ENCODE measurements at regions not wholly inside any gene's neighbourhood (a gene's known extent, or its start where the extent isn't known, plus 50 kb on each side); places are given as distances from the start of the nearest gene placed in this dataset.

DNA sequence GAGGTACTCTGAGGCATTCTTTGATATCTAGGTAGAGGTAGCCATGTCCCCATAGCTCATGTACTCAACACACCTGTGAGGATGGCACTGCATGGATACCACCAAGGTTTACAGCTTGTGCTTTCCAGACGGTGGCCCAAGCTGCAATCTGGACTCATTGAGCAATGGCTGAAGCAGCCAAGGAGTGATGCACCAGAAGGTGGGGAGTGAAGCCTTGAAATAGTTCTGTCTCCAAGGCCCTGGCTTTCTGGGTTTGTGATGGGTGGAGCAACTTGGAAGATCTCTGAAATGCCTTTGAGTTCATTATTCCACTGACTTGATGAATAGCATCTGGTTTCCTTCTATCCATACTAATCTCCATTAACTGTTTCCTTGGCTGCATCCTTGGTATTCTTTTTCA is 290.0 kb upstream of the NOVA1 start:
- H3K79me2 ChIP-seq (ENCODE audit: control insufficient read depth, insufficient read depth, low read length, poor library complexity), result no peaks in the 10 kb centered on the region
- H2AFZ ChIP-seq (ENCODE audit: insufficient read depth, low read length, poor library complexity), result no peak overlapping the region
- H3K9me3 ChIP-seq (ENCODE audit: insufficient read depth, low read depth, low read length), result no peaks in the 10 kb centered on the region
- no peak overlapping the region for H4K91ac ChIP-seq (ENCODE audit: low read depth, low read length)
- H3K4me1 ChIP-seq (ENCODE audit: control insufficient read depth in 1 of 2, insufficient read depth in 2 of 2, low read length in 2 of 2), result no peaks in the 10 kb centered on the region
- H3K4me2 ChIP-seq (ENCODE audit: low read length), result no peak overlapping the region
- H2BK120ac ChIP-seq (ENCODE audit: insufficient read depth, low read length, poor library complexity), result no peak overlapping the region
- no peak overlapping the region for H2BK12ac ChIP-seq (ENCODE audit: low read length)
- no peak overlapping the region for H3K23ac ChIP-seq (ENCODE audit: low read length)
- H3K36me3 ChIP-seq (ENCODE audit: control insufficient read depth in 1 of 2, insufficient read depth in 2 of 2, low read length in 2 of 2), result no peaks in the 10 kb centered on the region
- no peak overlapping the region for H4K8ac ChIP-seq (ENCODE audit: low read depth, low read length)
- H3K27me3 ChIP-seq (ENCODE audit: insufficient read depth, low read length), result no peaks in the 10 kb centered on the region
- no peaks in the 10 kb centered on the region for H3K79me1 ChIP-seq (ENCODE audit: low read length)
- no peak overlapping the region for H3K9ac ChIP-seq (ENCODE audit: low read length)
- no peak overlapping the region for H3K27ac ChIP-seq (ENCODE audit: low read depth, low read length)
- H2AK5ac ChIP-seq (ENCODE audit: low read length), result no peak overlapping the region
- H3K4ac ChIP-seq (ENCODE audit: low read depth, low read length), result no peak overlapping the region
- no peak overlapping the region for H2BK5ac ChIP-seq (ENCODE audit: low read depth, low read length, poor library complexity)
- no CpG with 5 or more reads among the region's 1 CpG for whole genome bisulfite sequencing (ENCODE audit: extremely low coverage, insufficient coverage, insufficient read length)
- no peak for DNase-seq
- no peak overlapping the region for H3K14ac ChIP-seq (ENCODE audit: low read length)
- H3K4me3 ChIP-seq (ENCODE audit: low read depth, low read length), result no peak overlapping the region
- H3K18ac ChIP-seq (ENCODE audit: low read length), result no peak overlapping the region
- H4K12ac ChIP-seq (ENCODE audit: low read depth, low read length), result no peak overlapping the region

- no CpG with 5 or more reads among the region's 1 CpG for WGBS (ENCODE audit: extremely low coverage, insufficient coverage, insufficient read length)
Measured at GRCh38 chr14:26888592-26888991, 290.8 kb upstream of the NOVA1 start.

GRCh38 chr14:26896447-26896846 is 298.6 kb upstream of the NOVA1 start:
- Histone ChIP-seq H2BK12ac (ENCODE audit: low read length) (no peak overlapping the region), H4K8ac (ENCODE audit: low read depth, low read length) (no peak overlapping the region), H2AK5ac (ENCODE audit: low read length) (no peak overlapping the region), H2BK120ac (ENCODE audit: insufficient read depth, low read length, poor library complexity) (no peak overlapping the region), H3K4me2 (ENCODE audit: low read length) (no peak overlapping the region), H3K27ac (ENCODE audit: low read depth, low read length) (no peak overlapping the region), H2AFZ (ENCODE audit: insufficient read depth, low read length, poor library complexity) (no peak overlapping the region), H2BK5ac (ENCODE audit: low read depth, low read length, poor library complexity) (no peak overlapping the region), H3K79me2 (ENCODE audit: control insufficient read depth, insufficient read depth, low read length, poor library complexity) (no peaks in the 10 kb centered on the region), H3K36me3 (ENCODE audit: control insufficient read depth in 1 of 2, insufficient read depth in 2 of 2, low read length in 2 of 2) (no peaks in the 10 kb centered on the region), H4K12ac (ENCODE audit: low read depth, low read length) (no peak overlapping the region), H3K23ac (ENCODE audit: low read length) (no peak overlapping the region), H3K9me3 (ENCODE audit: insufficient read depth, low read depth, low read length) (no peaks in the 10 kb centered on the region), H3K4me1 (ENCODE audit: control insufficient read depth in 1 of 2, insufficient read depth in 2 of 2, low read length in 2 of 2) (no peaks in the 10 kb centered on the region), H3K4ac (ENCODE audit: low read depth, low read length) (no peak overlapping the region), H3K79me1 (ENCODE audit: low read length) (no peaks in the 10 kb centered on the region), H3K14ac (ENCODE audit: low read length) (no peak overlapping the region), H3K27me3 (ENCODE audit: insufficient read depth, low read length) (no peaks in the 10 kb centered on the region), H3K18ac (ENCODE audit: low read length) (no peak overlapping the region), H3K9ac (ENCODE audit: low read length) (no peak overlapping the region), H3K4me3 (ENCODE audit: low read depth, low read length) (no peak overlapping the region), H4K91ac (ENCODE audit: low read depth, low read length) (no peak overlapping the region)
- no CpG with 5 or more reads among the region's 3 CpGs for WGBS (ENCODE audit: extremely low coverage, insufficient coverage, insufficient read length)
- no peak for DNase-seq

More at GRCh38 chr14:26888592-26888991, 290.8 kb upstream of the NOVA1 start:
- Histone ChIP-seq H4K91ac (ENCODE audit: low read depth, low read length) (no peak overlapping the region), H2BK120ac (ENCODE audit: insufficient read depth, low read length, poor library complexity) (no peak overlapping the region), H3K27ac (ENCODE audit: low read depth, low read length) (no peak overlapping the region), H3K9ac (ENCODE audit: low read length) (no peak overlapping the region), H3K14ac (ENCODE audit: low read length) (no peak overlapping the region), H3K4me3 (ENCODE audit: low read depth, low read length) (no peak overlapping the region), H3K79me2 (ENCODE audit: control insufficient read depth, insufficient read depth, low read length, poor library complexity) (no peaks in the 10 kb centered on the region), H3K9me3 (ENCODE audit: insufficient read depth, low read depth, low read length) (no peaks in the 10 kb centered on the region), H3K36me3 (ENCODE audit: control insufficient read depth in 1 of 2, insufficient read depth in 2 of 2, low read length in 2 of 2) (no peaks in the 10 kb centered on the region), H3K23ac (ENCODE audit: low read length) (no peak overlapping the region), H3K27me3 (ENCODE audit: insufficient read depth, low read length) (no peaks in the 10 kb centered on the region), H2BK12ac (ENCODE audit: low read length) (no peak overlapping the region), H3K79me1 (ENCODE audit: low read length) (no peaks in the 10 kb centered on the region), H3K4me1 (ENCODE audit: control insufficient read depth in 1 of 2, insufficient read depth in 2 of 2, low read length in 2 of 2) (no peaks in the 10 kb centered on the region), H3K4me2 (ENCODE audit: low read length) (no peak overlapping the region), H2AFZ (ENCODE audit: insufficient read depth, low read length, poor library complexity) (no peak overlapping the region), H4K12ac (ENCODE audit: low read depth, low read length) (no peak overlapping the region), H3K18ac (ENCODE audit: low read length) (no peak overlapping the region), H4K8ac (ENCODE audit: low read depth, low read length) (no peak overlapping the region), H2AK5ac (ENCODE audit: low read length) (no peak overlapping the region), H2BK5ac (ENCODE audit: low read depth, low read length, poor library complexity) (no peak overlapping the region), H3K4ac (ENCODE audit: low read depth, low read length) (no peak overlapping the region)
- DNase-seq, result no peak

DNA sequence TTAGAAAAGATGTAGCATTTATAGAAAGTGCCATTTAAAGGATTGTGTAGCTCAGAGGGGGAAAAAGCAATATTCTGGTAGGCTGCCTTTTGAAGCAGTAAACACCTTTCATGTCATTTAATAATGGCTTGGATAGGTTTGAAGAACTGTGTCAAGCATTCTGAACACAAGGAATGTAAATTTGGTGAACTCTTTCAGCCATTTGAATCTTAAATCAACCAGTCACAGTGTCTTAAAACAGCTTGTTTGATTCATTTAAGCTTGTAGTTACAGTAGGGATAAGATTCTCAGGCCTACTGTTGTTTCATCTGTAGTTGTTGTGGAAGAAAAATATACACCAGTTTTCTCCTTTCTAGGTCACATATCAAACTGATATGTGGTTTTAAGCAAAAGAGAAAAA is 299.4 kb upstream of the NOVA1 start:
- no peak overlapping the region for H3K4ac ChIP-seq (ENCODE audit: low read depth, low read length)

More for the DNA sequence above, 299.4 kb upstream of the NOVA1 start:
- Histone ChIP-seq H3K4me3 (ENCODE audit: low read depth, low read length) (no peak overlapping the region), H3K27me3 (ENCODE audit: insufficient read depth, low read length) (no peaks in the 10 kb centered on the region), H3K9me3 (ENCODE audit: insufficient read depth, low read depth, low read length) (no peaks in the 10 kb centered on the region), H3K23ac (ENCODE audit: low read length) (no peak overlapping the region), H3K4me2 (ENCODE audit: low read length) (no peak overlapping the region), H3K79me2 (ENCODE audit: control insufficient read depth, insufficient read depth, low read length, poor library complexity) (no peaks in the 10 kb centered on the region), H3K18ac (ENCODE audit: low read length) (no peak overlapping the region), H2BK5ac (ENCODE audit: low read depth, low read length, poor library complexity) (no peak overlapping the region), H2AFZ (ENCODE audit: insufficient read depth, low read length, poor library complexity) (no peak overlapping the region), H3K36me3 (ENCODE audit: control insufficient read depth in 1 of 2, insufficient read depth in 2 of 2, low read length in 2 of 2) (no peaks in the 10 kb centered on the region), H3K14ac (ENCODE audit: low read length) (no peak overlapping the region), H4K91ac (ENCODE audit: low read depth, low read length) (no peak overlapping the region), H2AK5ac (ENCODE audit: low read length) (no peak overlapping the region), H3K4me1 (ENCODE audit: control insufficient read depth in 1 of 2, insufficient read depth in 2 of 2, low read length in 2 of 2) (no peaks in the 10 kb centered on the region), H2BK12ac (ENCODE audit: low read length) (no peak overlapping the region), H2BK120ac (ENCODE audit: insufficient read depth, low read length, poor library complexity) (no peak overlapping the region), H3K27ac (ENCODE audit: low read depth, low read length) (no peak overlapping the region), H3K79me1 (ENCODE audit: low read length) (no peaks in the 10 kb centered on the region), H4K12ac (ENCODE audit: low read depth, low read length) (no peak overlapping the region), H4K8ac (ENCODE audit: low read depth, low read length) (no peak overlapping the region), H3K9ac (ENCODE audit: low read length) (no peak overlapping the region)
- DNase-seq, result no peak
